ENCODE measurements at regions not wholly inside any gene's neighbourhood (a gene's known extent, or its start where the extent isn't known, plus 50 kb on each side); places are given as distances from the start of the nearest gene placed in this dataset.

DNA sequence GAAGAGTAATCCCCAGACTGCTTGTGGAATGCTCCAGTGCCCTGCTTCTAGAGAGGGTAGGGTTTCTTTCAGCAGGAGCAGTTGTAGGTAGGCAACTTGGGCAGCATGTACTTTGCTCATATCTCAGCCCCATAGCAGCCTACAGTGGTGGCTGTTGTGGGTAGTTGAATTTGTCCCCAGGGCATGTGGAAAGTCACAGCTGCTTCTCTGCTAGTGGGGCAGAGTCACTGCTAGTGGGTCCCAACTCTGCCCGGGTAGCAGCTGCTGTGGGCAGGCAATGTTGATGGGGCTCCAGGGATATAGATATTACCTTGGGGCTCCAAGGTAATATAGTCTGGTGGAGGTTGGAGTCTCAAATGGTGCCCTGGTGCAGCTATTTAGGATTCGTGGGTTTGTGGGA lies 174.5 kb downstream of the OTOL1 start:
- Histone ChIP-seq H3K79me2 (ENCODE audit: insufficient read depth, low read depth, low read length) (no peaks in the 10 kb centered on the region), H3K4me3 (ENCODE audit: low read depth, low read length, poor library complexity, severe bottlenecking) (no peak overlapping the region), H3K36me3 (ENCODE audit: insufficient read depth, low read length) (no peaks in the 10 kb centered on the region), H3K4me2 (ENCODE audit: low read length) (no peak overlapping the region), H4K20me1 (ENCODE audit: insufficient read depth, low read length) (no peaks in the 10 kb centered on the region), H3K27ac (ENCODE audit: low read depth, low read length, poor library complexity, severe bottlenecking) (no peak overlapping the region), H3K4me1 (ENCODE audit: insufficient read depth, low read length, poor library complexity, severe bottlenecking) (no peaks in the 10 kb centered on the region), H3K9me2 (ENCODE audit: insufficient read depth, low read length) (no peaks in the 10 kb centered on the region), H3K9me3 (ENCODE audit: low read length) (no peaks in the 10 kb centered on the region), H2AFZ (ENCODE audit: low read length) (no peak overlapping the region)
- POLR2A ChIA-PET, result no interaction called here
- DNase-seq (ENCODE audit: low spot score), result no peak
- CTCF ChIA-PET (ENCODE audit: unreplicated experiment), result no interaction called here
- BruUV-seq (replicated peaks), result no TSS peak
- TF ChIP-seq EZH2phosphoT487 (IDR thresholded peaks at IDR 0.05; ENCODE audit: borderline replicate concordance, low read depth, low read length) (no peak), CTCF (conservative IDR thresholded peaks at IDR 0.05; ENCODE audit: low read length) (no peak)
- intact Hi-C loops (cut with micrococcal nuclease; ENCODE audit: unreplicated experiment), result no loop called here

DNA sequence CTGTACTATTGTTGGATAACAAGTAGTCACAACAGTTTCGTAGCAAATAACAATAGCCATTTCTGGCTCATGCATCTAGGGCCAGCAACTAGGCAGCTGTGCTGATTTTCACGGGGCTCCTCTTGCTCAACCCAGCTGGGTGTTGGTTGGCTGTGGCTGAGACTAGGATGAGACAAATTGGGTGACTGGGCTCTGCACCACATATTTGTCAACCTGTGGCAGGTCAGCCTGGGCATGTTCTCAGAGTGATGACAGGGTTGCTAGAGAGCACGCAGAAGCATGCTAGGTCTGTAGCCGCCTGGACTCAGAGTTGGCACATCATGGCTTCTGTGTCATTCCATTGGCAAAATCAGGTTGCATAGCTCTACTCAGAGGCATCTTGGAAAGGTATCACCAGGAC lies 175.9 kb downstream of the OTOL1 start:
- no TSS peak for BruUV-seq (replicated peaks)
- Histone ChIP-seq H2AFZ (ENCODE audit: low read length) (no peak overlapping the region), H3K4me3 (ENCODE audit: low read depth, low read length, poor library complexity, severe bottlenecking) (no peak overlapping the region), H3K36me3 (ENCODE audit: insufficient read depth, low read length) (no peaks in the 10 kb centered on the region), H3K4me2 (ENCODE audit: low read length) (no peak overlapping the region), H3K9me3 (ENCODE audit: low read length) (no peaks in the 10 kb centered on the region), H4K20me1 (ENCODE audit: insufficient read depth, low read length) (no peaks in the 10 kb centered on the region), H3K4me1 (ENCODE audit: insufficient read depth, low read length, poor library complexity, severe bottlenecking) (no peaks in the 10 kb centered on the region), H3K79me2 (ENCODE audit: insufficient read depth, low read depth, low read length) (no peaks in the 10 kb centered on the region), H3K9me2 (ENCODE audit: insufficient read depth, low read length) (no peaks in the 10 kb centered on the region), H3K27ac (ENCODE audit: low read depth, low read length, poor library complexity, severe bottlenecking) (no peak overlapping the region)
- intact Hi-C loops (cut with micrococcal nuclease; ENCODE audit: unreplicated experiment), result no loop called here
- ChIA-PET CTCF (ENCODE audit: unreplicated experiment) (no interaction called here), POLR2A (interaction anchor here (0.6 to 1.0 kb wide), 3 partner anchors 24 to 598 kb away, joined by 3 to 4 read pairs (median 4); no protein-coding TSS in a partner anchor)
- no peak for DNase-seq (ENCODE audit: low spot score)
- TF ChIP-seq CTCF (conservative IDR thresholded peaks at IDR 0.05; ENCODE audit: low read length), result no peak
- TF ChIP-seq EZH2phosphoT487 (IDR thresholded peaks at IDR 0.05; ENCODE audit: borderline replicate concordance, low read depth, low read length), result no peak

DNA sequence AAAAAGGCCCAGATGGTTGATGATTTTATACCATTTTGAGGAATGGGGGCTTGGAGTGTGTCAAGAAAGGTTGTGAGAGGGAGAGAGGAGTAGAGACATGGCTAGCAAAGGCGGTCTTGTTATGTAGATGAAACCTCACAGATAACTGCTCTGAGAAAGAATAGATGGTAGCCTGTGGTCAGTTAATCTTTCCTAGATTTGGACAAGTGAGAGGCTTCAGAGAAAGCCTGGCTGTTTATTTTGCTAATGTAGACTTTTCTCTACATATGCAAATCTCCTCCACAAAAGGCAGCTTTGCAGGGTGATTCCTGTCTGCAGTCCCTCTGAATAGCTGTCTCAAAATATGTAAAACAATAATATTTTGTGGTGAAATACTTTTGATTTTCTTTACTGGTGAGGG lies 177.3 kb downstream of the OTOL1 start:
- no peak for TF ChIP-seq EZH2phosphoT487 (IDR thresholded peaks at IDR 0.05; ENCODE audit: borderline replicate concordance, low read depth, low read length)
- TF ChIP-seq CTCF (conservative IDR thresholded peaks at IDR 0.05; ENCODE audit: low read length), result no peak
- ChIA-PET CTCF (ENCODE audit: unreplicated experiment) (no interaction called here), POLR2A (interaction anchor here (1.3 kb wide), 1 partner anchor 22 kb away, joined by 4 read pairs; no protein-coding TSS in a partner anchor)
- H2AFZ ChIP-seq (ENCODE audit: low read length), result no peak overlapping the region
- H3K4me2 ChIP-seq (ENCODE audit: low read length), result no peak overlapping the region
- H3K4me1 ChIP-seq (ENCODE audit: insufficient read depth, low read length, poor library complexity, severe bottlenecking), result no peaks in the 10 kb centered on the region
- no TSS peak for BruUV-seq (replicated peaks)
- H3K27ac ChIP-seq (ENCODE audit: low read depth, low read length, poor library complexity, severe bottlenecking), result no peak overlapping the region
- H3K36me3 ChIP-seq (ENCODE audit: insufficient read depth, low read length), result no peaks in the 10 kb centered on the region
- H3K9me3 ChIP-seq (ENCODE audit: low read length), result no peaks in the 10 kb centered on the region
- no peaks in the 10 kb centered on the region for H3K9me2 ChIP-seq (ENCODE audit: insufficient read depth, low read length)
- H3K79me2 ChIP-seq (ENCODE audit: insufficient read depth, low read depth, low read length), result no peaks in the 10 kb centered on the region
- intact Hi-C loops (cut with micrococcal nuclease; ENCODE audit: unreplicated experiment), result no loop called here
- H3K4me3 ChIP-seq (ENCODE audit: low read depth, low read length, poor library complexity, severe bottlenecking), result no peak overlapping the region
- DNase-seq (ENCODE audit: low spot score), result no peak
- H4K20me1 ChIP-seq (ENCODE audit: insufficient read depth, low read length), result no peaks in the 10 kb centered on the region

All from OCI-LY7 (cell line).